GM21717 (cell line): ENCODE measurements at regions not wholly inside any gene's neighbourhood (a gene's known extent, or its start where the extent isn't known, plus 50 kb on each side); places are given as distances from the start of the nearest gene placed in this dataset.
"Not testable (repeated sequence)": the region's sequence is repeated elsewhere in the genome, so short reads cannot be mapped to it uniquely, and the experiment has no call there.

Source experiments
- ATAC-seq: cut with Tn5 transposase; IDR thresholded peaks from one replicate; pipeline ENCODE4 v1.9.1; 2021; ENCODE audit warnings: mild to moderate bottlenecking, moderate library complexity; ENCODE audit not compliant: unreplicated experiment

DNA sequence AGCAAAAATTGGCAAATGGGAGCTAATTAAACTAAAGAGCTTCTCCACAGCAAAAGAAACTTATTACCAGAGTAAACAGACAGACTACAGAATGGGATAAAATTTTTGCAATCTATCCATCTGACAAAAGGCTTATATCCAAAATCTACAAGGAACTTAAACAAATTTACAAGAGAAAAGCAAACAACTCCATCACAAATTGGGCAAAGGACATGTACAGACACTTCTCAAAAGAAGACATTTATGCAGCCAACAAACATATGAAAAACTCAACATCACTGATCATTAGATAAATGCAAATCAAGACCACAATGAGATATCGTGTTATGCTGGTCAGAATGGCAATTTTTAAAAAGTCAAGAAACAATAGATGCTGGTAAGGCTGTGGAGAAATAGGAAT is 315.6 kb downstream of the DMAC1 start:
- ATAC-seq = not testable (repeated sequence)

DNA sequence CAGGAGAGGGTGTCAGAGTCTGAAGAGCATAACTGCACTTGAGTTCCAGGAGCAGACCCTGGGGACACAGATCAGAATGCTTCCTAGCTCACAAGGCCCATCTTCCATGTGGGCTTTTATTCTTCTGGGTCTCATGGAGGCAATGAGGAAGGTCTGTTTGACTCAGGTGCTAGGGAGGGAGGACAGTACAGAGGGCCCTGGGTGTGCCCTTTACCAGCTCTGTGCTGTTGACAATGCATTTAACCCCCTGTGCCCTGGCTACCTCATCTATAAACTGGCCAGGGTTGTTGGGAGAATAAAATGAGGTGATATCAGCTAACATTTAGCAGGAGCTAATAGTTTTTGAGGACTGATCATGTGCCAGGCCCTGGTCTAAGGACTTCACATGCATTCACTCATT is 318.0 kb downstream of the DMAC1 start:
- ATAC-seq = no peak

DNA sequence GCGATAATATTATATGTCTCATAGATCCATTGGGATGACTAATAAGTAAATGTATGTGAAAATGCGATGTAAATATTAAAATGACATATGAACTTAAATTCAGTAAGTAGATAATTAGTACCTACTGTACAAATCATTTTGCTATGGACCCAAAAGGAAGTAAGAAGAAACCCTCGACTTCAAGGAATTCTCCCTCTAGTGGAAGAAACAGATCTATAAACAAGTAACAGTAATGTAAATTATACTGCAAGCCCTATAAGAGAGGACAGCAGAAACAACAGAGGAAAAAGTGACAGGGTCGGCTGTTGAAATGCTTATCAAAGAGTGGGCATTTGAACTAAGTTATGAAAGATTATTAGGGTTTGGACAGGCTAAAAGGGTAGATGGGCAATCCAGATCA is 320.3 kb downstream of the DMAC1 start:
- no peak for ATAC-seq

DNA sequence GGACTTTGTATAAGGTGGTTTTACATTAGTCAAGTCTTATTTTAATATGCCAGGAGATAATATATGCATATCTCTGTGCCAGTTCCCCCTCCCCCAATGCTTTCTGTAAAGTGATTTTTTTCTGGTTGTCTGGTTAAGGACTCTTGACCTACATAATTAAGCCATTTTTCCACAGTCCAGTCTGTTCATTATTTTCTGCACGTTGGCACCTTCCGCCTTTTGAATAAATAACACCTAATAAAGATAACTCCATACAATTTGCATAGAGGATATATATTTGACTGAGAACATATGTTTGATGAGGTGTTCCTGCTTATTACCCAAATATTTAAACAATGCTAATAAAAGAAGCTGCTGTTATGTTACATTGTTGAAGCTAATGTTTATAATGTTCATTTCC is 320.9 kb downstream of the DMAC1 start:
- no peak for ATAC-seq

DNA sequence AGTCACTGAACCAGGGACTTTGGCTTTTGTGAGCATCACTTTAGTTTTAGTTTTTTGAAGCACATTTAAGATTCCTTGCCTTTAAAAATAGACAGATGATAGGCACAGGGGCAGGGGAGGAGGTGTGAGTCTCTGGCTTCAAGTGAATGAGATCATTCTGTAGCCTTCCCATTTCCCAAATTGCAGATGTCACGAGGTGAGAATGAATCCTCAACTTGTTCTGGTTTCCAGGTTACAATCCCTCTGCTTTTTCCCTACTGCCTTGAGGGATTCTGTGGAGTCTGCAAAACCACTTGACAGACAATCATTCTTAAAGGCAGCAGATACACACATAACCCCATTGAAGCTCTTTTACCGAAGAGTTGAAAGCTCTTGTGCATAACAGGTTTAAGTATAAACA is 332.4 kb downstream of the DMAC1 start:
- ATAC-seq = no peak

DNA sequence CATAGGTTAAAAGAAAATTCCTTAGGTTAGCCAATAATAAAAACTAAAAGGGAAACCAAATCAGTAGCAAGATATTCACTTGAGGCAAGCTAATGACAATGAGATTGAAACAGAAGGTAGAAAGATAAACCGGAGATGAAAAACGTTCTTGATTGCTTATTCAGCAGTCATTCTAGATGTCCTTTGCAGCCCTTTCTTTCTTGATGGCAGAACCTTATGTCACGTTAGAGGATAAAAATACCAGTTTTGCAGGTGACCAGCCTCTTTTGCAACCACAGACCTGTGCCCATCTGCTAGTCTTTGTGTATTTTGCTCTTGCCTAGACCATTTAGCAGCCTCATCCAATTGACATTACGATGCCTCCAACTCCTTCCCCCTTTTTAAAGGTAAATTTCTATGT is 337.8 kb downstream of the DMAC1 start:
- ATAC-seq = no peak

DNA sequence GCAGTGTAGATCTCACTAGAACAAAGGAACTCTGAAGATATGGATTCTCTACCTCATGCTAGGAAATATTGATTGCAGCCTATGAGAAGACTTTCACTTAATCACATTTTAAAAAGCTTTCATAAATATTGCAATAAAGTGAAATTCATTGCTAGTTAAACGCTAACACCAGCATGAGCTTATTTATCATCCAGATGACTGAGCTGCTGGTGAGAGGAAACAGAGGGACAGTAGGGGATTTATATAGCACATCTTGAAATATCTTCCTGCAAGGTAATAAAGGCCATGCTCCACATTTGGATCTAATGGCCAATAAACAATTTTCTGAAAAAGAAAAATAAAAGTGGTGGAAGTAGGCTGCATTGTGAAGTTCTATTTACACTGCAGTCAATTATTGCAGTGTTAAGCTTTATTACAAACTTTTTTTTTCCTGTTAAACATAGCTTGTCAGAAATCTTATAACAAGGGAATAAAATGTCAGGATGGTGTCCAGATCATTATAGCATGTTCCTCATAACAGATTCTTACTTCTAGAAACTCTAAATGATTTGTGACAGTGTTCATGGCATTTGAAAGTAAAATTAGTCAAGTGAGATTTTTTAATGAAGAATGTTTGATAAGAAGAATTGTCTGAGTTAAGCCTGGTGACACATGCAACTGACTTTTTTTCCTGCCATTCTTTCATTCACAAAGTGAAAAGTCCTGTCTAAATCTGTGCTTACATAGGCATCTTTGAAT is 342.6 kb downstream of the DMAC1 start:
- no peak for ATAC-seq

DNA sequence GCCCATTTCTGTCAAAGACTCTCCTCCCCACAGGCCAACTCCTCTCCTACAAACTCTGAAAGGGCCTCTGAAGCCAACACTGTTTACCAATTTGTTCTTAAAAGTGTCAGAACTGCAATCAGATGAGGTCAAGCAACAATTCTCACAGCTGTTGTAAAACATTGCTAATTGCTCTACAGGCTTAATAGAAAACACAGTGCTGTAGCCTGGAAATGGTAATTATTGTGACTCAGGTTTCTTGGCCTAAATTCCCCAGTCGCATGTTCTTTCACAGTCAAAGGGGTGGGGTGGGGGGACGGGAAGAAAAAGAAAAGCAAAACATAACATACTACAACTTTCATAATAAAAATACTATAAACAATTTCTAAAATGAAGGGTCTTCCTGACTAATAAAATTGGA is 343.2 kb downstream of the DMAC1 start:
- no peak for ATAC-seq

DNA sequence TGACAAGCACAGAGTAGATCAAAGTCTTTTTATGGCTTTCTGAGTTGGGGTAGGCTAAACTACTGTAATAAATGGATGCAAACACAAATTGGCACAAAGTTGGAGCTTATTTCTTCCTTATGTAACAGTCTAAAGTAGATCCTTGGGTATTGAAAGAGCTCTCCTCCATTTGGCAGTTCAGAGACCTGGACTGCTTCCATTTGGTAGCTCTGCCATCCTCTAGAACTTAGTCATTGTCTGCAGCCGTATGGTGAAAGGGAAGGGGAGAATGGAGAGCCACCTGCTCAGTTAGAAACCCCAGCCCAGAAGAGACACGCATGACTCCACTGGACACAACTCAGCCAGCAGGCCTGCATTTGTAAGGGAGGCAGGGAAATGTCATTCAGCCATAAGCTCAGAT is 345.0 kb downstream of the DMAC1 start:
- no peak for ATAC-seq

DNA sequence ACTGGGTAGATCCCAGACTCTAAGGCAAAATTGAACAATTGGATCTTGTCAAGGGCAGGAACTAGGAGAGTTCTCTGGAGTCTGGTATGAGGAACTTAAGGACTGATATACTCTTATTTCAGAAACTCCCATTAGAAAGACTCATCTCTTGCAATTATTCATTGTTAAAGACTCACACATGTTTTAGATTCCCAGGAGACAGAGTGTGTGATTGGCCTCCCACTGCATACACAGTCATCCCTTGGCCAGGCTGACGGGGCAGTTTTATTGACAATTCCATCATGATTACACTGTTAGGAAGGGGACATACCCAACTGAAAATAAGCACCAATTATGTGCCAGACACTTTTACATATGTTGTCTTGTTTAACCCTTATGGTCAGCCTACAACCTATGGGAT is 347.2 kb downstream of the DMAC1 start:
- no peak for ATAC-seq

DNA sequence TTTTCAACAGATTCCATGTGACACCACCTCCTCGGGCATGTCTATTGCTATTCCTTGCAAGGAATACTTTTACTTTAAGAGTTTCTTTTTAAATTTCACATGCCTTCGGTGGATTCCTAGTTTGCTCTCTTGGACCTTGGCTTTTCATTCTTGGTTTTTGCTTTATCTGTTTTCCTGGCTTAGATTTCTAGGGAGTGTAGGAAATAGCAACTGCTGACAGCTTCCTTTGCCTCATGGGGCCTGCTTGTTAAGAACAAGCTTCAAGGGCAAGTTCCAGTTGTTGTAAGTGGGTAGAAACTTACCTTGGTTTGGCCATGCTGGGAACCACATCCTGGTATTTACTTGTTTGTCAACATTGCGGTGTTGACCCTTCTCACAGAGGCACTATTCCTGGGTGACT is 348.5 kb downstream of the DMAC1 start:
- ATAC-seq = no peak

DNA sequence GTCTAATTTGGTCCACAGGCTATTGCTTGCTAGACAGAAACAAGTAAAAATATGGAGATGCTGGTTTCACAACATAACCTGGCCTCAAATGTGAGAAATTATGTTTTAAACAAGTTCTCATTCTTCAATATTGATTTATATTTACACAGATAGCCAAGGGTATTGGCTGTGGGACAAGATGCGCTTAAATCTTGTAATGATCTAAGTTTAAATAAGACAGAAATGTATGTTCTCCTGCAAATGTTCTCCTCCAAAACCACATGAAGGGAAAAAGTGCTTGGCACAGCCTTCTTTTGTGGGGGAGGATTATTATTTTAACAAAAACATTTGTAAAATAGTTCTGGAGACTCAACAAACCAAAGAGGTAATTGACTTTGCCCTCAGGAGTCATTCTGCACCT is 356.0 kb downstream of the DMAC1 start:
- no peak for ATAC-seq

DNA sequence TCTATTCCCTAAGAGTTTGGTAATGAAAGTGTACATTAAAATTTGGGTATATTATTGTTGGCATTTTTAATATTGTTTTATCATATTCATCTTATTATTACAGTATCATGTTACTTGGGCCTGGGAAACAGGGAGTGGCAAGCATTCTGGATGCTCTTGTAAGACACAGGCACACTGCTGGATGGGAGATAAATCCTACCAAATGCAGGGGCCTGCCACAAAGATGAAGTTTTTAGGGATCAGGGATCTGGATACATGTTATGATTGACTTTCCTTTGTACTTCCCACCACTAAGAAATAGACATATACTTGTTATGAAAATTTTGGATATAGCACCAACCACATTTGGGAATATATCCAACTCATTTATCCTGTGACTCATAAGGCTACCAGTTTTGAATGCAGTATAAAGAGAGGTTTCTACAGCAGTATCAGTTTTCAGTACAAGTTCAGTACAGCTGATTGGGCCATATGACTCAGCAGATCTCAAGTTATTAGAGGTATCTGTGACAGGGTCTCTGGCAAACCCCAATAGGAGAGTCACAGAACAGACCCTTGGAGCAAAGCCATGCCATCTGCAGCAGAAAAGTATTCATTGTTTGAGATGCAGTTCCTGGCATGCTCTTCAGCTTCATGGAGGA is 360.1 kb downstream of the DMAC1 start:
- ATAC-seq = no peak

DNA sequence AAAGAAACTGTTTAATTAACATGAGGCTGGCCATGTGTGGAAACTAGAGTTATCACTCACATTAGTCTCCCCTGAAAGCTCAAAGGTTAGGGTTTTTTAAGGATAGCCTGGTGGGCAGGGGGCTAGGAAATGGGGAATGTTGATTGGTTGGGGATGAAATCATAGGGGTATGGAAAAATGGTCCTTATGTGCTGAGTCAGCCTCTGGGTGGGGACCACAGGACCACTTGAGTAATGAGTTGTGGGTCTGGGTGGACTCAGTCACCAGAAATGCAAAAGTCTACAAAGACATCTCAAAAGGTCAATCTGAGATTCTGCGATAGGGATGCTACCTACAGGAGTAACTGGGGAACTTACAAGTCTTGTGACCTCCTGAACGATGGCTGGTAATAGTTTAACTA is 362.8 kb downstream of the DMAC1 start:
- no peak for ATAC-seq

DNA sequence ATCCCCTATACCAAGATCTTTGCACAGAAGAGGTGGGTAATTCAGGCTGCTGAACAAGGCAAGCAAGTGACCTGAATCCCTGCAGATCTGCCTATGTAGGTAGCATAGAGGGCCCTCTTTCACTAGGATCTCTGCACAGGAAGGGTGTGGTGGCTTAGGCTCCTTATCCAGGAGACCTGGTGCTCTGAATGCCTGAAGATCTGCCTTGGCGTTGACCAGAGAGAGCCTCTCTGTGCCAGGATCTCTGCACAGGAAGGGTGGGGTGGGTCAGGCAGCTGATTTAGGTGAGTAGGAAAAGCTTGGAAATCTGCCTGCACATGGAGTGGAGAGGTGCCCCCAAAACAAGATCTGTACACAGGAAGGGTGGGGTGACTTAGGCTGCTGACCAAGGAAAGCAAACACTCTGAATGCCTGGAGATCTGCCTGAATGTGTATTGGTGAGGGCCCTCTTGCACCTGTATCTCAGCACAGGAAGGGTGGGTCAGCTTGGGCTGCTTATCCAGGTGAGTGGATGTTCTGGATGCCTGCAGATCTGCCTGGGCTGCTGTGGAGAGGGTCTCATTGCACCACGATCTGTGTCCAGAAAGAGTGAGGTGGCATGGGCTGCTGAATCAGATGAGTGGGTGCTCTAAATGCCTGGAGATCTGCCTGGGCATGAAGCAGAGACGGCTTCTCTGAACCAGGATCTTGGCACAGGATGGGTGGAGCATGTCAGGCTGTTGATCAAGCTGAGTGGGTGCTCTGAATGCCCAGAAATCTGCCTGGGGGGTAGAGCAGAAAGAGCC is 365.9 kb downstream of the DMAC1 start:
- no peak for ATAC-seq

DNA sequence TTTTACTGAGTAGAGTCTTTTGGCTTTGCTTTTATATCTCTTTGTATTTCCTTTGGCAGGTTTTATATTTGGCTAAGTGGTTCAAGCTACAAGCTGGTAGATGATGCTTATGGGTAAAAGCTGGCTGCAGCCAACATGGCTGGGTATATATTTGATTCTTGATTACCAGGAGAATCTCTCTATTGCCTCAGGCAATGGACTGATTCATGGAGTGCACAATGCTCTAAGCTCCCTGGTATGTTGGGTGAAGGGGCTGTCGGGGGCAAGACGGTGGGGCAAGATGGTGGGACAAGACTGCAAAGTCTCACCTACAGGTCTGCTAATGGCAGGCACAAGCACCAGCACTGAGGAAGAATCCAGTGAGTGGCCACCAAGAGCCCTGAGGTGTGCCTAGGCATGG is 366.6 kb downstream of the DMAC1 start:
- no peak for ATAC-seq

DNA sequence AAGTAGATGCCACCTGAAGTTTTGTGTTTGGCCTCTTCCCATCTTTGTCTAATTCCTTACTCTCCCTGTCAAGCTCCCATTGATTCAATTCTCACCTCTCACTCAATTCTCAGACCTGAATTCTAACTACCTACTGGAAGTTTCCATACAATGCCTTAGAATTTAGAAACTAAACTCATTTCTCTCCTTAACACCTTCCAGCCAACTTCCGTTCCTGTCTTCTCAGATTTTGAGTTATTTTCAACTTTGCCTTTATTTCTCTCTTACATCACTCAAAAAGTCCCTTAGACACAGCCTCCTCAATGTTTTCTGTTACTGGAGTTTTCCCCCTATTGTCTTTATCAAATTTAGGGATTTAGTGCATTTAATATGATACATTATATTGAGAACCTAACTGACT is 382.2 kb downstream of the DMAC1 start:
- ATAC-seq = not testable (repeated sequence)

DNA sequence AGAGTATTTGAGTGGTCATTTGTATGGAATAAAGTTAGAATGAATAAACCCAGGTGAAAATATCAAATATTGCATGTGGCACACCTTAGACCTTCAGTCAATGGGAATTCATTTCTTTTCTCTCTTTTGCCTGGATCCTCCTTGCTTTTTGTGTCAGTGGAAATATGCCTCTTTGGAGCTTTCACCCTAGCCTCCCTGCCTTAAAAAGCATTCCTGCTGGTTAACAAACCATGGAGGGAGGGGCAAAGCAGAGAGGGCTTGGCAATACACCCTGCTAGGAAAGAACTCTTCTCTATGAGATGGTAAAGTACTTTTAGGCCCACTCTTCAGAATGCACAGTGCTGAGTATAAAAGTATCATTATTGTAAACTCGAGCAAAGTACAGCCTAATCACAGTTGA is 383.7 kb downstream of the DMAC1 start:
- ATAC-seq = no peak

DNA sequence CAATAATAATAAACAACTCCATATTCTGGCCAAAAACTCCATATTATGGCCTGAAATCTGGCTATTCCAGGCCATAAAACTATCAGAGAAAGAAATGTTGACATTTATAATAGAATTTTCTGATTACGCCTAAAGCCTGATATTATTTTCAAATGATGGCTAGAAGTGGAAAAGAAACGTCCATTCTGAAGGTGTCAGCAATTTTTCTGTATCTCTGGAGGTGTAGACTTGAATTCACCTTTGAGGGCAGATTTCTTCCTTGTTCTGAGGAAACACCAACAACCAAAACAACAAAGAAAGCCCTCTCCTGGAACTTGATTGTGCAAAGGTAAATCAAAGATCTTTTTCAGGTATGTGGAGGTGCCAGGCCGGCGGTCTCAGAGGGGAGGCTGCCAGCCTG is 390.7 kb downstream of the DMAC1 start:
- ATAC-seq = no peak

DNA sequence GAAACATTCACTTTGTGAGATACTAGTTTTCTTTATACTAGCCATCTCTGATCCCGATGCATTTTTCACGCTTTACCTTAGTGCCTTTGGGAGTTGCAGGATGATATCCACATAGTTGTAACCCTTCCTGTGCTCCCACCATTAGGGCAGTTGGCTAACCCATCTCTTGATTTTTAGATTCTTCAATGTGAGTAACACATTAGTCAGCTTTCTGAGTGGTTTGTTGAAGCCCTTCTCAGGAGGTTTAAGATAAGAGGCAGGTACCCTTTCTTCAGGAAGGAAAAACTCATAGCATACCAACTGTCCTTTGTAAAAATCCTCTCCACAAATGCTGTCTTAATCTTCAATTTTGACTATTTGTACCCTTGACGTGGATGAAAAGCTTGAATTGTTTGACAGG is 392.3 kb downstream of the DMAC1 start:
- no peak for ATAC-seq

DNA sequence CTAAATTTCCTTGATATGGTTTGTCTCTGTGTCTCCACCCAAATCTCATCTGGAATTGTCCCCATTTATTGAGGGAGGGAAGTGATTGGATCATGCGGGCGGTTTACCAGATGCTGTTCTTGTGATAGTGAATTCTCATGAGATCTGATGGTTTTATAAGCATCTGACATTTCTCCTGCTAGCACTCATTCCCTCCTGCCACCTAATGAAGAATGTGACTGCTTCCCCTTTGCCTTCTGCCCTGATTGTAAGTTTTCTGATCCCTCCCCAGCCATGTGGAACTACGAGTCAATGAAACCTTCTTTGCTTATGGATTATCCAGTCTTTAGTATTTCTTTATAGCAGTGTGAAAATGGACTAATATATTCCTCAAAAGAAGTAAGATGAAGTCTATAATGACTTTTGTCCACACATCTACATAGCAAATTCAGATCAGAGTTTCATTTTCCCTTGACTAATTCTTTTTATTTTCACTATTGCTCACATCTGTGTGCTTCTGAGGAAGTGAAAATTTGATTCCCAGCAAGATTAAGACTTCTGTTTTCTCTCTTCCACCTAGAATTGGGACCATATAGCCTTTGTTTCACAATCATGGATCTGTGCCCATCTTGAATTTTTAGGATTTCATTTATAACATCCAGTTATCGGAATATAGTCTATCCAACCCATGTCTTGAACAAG is 393.5 kb downstream of the DMAC1 start:
- ATAC-seq = peak; percentile 80
